ENCODE measurements at regions not wholly inside any gene's neighbourhood (a gene's known extent, or its start where the extent isn't known, plus 50 kb on each side); places are given as distances from the start of the nearest gene placed in this dataset.
A peak's percentile ranks its signal among the peaks of the same experiment; 100 is the strongest.

DNA sequence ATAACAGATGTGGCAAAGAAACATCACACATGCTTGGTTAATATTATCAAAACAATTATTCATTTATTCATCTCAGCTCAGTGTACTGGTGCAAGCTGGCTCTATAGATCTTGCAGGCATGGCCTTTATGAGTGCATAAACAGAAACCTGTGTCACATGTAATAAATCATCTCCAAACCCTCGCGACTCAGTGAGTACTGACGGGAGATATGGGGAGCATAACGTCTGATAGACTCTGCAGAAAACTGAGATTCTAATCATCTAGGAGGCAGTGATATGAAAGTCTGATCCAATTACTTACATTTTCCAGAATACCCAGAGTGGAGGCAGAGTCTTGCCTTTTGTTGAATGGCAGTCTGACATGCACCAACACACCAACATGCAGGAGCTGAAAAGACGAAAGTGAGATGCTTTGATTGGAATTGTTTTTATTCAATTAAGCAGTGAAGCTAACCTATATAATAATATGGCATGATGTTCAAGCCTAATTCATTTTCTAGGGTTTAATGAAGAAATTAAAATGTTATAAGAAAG is 416.8 kb downstream of the RNF144A start:
- no peak for DNase-seq (ENCODE audit: extremely low read depth in 1 of 4, low spot score in 3 of 4)

More for the DNA sequence above, 416.8 kb downstream of the RNF144A start:
- no peaks in the 10 kb centered on the region for H3K9me3 ChIP-seq (replicated peaks; ENCODE audit: control insufficient read depth, insufficient read depth, low read depth, low read length)
- no peak overlapping the region for H2AFZ ChIP-seq (ENCODE audit: low read depth, low read length)
- TF ChIP-seq, protein P1, sequence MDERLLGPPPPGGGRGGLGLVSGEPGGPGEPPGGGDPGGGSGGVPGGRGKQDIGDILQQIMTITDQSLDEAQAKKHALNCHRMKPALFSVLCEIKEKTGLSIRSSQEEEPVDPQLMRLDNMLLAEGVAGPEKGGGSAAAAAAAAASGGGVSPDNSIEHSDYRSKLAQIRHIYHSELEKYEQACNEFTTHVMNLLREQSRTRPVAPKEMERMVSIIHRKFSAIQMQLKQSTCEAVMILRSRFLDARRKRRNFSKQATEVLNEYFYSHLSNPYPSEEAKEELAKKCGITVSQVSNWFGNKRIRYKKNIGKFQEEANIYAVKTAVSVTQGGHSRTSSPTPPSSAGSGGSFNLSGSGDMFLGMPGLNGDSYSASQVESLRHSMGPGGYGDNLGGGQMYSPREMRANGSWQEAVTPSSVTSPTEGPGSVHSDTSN (CRISPR knock-in tag; IDR thresholded peaks at IDR 0.05; ENCODE audit: low read depth), result no peak
- TF ChIP-seq, protein P1 (tag; conservative IDR thresholded peaks at IDR 0.05; ENCODE audit: low read depth), result peak; percentile 29; the same call in 1 of the 2 replicates
- TF ChIP-seq MEIS2 (IDR thresholded peaks at IDR 0.05; ENCODE audit: partially characterized antibody) (peak; percentile 22), SPI1 (IDR thresholded peaks at IDR 0.05; ENCODE audit: borderline replicate concordance, low read depth, low read length) (no peak)
- in situ Hi-C loops (cut with MboI) (no loop called here), intact Hi-C loops (cut with micrococcal nuclease) (no loop called here)
- H4K20me1 ChIP-seq (replicated peaks; ENCODE audit: control insufficient read depth, insufficient read depth, low read length), result no peaks in the 10 kb centered on the region
- no peak overlapping the region for H3K27ac ChIP-seq (ENCODE audit: extremely low read depth, low read depth, low read length)
- no peaks in the 10 kb centered on the region for H3K9me1 ChIP-seq (ENCODE audit: control insufficient read depth, insufficient read depth, low read length)
- FAIRE-seq, result no peak
- WGBS (ENCODE audit: insufficient coverage, low coverage, missing lambda C conversion rate), result 0% methylated on average over 5 of the region's 5 CpGs
- ChIA-PET POLR2A (interaction anchor here (0.6 kb wide), 1 partner anchor 12 kb away, joined by 3 read pairs; no protein-coding TSS in a partner anchor), CTCF (ENCODE audit: low intra/inter-chr PET ratio) (no interaction called here)
- no peak overlapping the region for H3K4me3 ChIP-seq
- H3K27me3 ChIP-seq (ENCODE audit: control insufficient read depth in 2 of 2, insufficient read depth in 2 of 2, low read length in 2 of 2), result no peaks in the 10 kb centered on the region
- H3K79me2 ChIP-seq (ENCODE audit: control insufficient read depth, insufficient read depth, low read length), result no peaks in the 10 kb centered on the region
- H3K9ac ChIP-seq (ENCODE audit: insufficient read depth in 1 of 2, low read depth in 2 of 2, low read length in 2 of 2), result no peak overlapping the region
- H3K4me1 ChIP-seq (replicated peaks in 1 of 2; ENCODE audit: control insufficient read depth in 2 of 2, insufficient read depth in 2 of 2, low read length in 2 of 2), result no peaks in the 10 kb centered on the region
- ATAC-seq, result no peak
- BruUV-seq (replicated peaks), result no TSS peak
- no peaks in the 10 kb centered on the region for H3K36me3 ChIP-seq (ENCODE audit: control insufficient read depth, insufficient read depth, low read length)
- H3K4me2 ChIP-seq (ENCODE audit: insufficient read depth, low read length), result no peak overlapping the region

Data from K562 (cell line).